A204.1 (cell line): ENCODE measurements at regions not wholly inside any gene's neighbourhood (a gene's known extent, or its start where the extent isn't known, plus 50 kb on each side); places are given as distances from the start of the nearest gene placed in this dataset.
"Not testable (repeated sequence)": the region's sequence is repeated elsewhere in the genome, so short reads cannot be mapped to it uniquely, and the experiment has no call there.

Experiments
- FAIRE-seq: peaks from 2 replicates; lab custom pipeline; 2012; peaks lifted over from hg19 to GRCh38; lab: Jason Lieb, UNC

- no peak for FAIRE-seq
Measured at GRCh38 chr1:60914982-60915381, 167.4 kb upstream of the NFIA start.

DNA sequence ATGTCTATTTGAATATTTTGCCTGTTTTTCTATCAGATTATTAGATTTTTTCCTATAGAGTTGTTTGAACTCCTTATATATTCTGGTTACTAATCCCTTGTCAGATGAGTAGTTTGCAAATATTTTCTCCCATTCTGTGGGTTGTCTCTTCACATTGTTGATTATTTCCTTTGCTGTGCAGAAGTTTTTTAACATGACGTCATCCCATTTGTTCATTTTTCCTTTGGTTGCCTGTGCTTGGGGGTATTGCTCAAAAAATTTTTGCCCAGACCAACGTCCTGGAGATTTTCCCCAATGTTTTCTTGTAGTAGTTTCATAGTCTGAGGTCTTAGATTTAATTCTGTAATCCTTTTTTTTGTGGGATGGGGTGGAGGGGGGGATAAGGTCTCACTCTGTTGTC, 168.7 kb upstream of the NFIA start:
- not testable (repeated sequence) for FAIRE-seq

GRCh38 chr1:60913039-60913438, 169.3 kb upstream of the NFIA start:
- FAIRE-seq, result no peak

- FAIRE-seq, result no peak
Measured at GRCh38 chr1:60911966-60912697, 170.2 kb upstream of the NFIA start.

- no peak for FAIRE-seq
Measured at GRCh38 chr1:60908159-60908558, 174.2 kb upstream of the NFIA start.

GRCh38 chr1:60906526-60906925, 175.8 kb upstream of the NFIA start:
- no peak for FAIRE-seq

DNA sequence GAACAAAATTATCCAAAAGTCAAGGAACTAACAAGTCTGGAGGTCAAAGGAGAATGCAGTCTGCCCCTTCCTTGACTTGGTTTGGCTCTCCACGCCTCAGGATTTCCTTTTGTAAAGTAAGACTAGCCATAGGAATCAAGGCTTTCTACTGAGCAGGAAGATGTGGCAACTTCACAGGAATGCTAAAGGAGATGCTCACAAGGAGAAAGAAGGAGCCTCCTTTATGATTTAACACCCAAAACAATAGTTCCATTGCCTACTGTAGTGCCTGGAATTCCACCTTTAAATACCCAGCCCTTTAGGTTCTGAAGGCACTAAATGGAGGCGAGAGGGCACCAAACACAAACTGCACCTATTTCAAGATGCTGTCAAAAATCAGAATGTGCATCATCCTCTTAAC, 176.3 kb upstream of the NFIA start:
- no peak for FAIRE-seq

- FAIRE-seq, result no peak
Measured at GRCh38 chr1:60904099-60904851, 178.1 kb upstream of the NFIA start.

DNA sequence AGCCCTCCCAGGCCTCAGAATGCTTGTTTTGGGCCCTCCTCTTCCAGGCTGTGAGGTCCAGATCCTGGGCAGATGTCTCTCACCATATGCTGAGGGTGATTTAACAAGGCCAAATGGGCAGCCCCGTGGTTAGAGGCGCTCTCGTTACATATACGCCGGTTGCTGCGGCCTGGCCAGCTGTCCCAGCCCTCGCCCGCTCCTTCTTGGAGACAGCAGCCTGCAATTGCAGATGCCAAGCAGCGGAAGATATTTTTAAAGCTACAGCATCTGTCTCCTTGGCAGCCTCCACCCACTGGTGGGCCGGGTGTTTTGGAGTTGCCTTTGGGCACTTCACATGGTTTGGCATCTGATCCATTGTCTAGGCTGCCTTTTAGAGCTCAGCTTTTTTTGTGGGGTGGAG, 178.8 kb upstream of the NFIA start:
- no peak for FAIRE-seq

DNA sequence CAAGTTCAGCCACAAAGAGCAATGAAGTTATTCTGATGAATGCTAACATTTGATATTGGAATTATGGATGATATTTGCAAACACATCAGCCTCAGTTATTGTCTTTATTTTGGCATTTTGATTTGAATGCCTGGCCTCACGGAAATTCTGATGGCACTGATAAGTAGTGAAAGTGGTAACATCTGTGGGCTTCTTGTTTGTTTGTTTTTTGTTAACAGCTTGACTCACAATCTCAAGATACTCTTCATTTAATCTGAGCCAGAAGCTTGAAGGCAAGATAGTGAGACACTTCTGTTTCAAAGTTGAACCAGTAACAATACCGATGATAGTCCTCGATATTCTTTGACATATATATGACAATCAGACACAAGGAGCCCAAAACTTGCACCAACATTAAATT, 182.9 kb upstream of the NFIA start:
- no peak for FAIRE-seq

- no peak for FAIRE-seq
Measured at GRCh38 chr1:60898987-60899386, 183.4 kb upstream of the NFIA start.

- no peak for FAIRE-seq
Measured at GRCh38 chr1:60898413-60898812, 183.9 kb upstream of the NFIA start.

DNA sequence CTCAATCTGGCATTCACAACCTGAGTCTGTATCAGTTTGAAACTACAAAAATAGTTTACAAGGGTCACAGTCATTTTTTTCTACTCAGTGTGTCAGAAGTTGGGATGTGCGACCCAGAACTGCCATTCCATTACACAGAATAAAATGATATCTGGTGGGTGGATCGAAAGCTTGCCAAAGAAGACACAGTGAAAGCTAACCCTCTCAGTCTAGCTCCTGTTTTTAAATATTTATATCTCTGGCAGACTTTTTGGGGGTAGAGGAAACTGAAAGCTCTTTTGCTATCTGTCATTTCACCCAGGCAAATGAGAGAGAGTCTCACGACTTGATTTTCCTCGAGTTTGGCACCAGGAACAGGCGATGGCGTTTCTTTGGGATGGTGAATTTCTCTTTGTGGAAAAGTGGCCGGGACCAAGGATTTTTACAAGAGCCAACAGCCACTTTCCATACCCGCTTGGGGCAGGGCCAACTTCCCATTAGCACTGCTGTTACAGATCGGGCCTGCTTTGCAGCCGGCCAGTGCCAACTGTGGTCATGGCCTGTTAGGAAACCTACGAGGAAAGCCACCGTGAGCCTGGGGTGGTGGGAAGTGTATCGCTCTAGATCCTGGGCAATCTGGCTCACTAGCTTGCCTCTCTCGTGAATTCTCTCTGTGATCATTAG, 185.5 kb upstream of the NFIA start:
- FAIRE-seq, result no peak

DNA sequence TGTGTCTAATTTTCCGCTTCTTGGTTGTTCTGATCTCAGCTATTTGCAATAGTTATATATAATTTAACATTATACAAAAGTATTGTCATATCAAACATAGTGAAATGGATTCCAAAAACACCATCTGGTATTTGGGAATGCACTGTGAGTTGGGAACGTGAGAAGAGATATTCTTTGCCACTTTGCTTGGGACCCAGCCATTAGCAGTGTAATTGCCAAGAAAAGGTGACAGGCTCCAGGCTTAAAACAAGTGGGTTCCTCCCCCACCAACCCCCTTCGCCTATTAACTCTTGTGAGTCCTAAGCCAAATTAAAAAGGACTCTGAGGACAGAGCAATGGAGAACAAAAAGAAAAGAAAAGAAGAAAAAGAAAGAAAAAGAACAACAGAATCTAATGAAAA, 186.7 kb upstream of the NFIA start:
- FAIRE-seq, result no peak

- FAIRE-seq, result no peak
Measured at GRCh38 chr1:60895252-60895651, 187.1 kb upstream of the NFIA start.

DNA sequence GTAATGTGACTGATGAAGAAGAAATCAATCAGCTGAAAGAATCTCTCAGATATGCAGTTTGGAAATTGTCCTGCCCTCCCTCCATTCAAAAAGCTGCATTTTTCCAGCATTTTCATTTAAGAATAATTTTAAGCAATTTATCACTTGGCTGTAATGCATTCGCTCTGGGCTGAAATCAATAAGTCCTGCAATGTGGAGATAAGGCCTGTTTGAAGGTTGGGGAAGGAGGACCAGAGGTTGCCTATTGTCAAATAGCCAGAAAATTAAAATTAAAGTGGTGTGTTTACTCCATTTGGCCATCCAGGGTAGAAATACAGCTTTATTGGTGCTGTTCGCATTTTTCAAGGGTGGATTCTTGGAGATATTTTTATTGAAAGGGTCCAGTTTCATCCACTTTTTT, 187.6 kb upstream of the NFIA start:
- FAIRE-seq, result no peak

- FAIRE-seq, result no peak
Measured at GRCh38 chr1:60894130-60894529, 188.2 kb upstream of the NFIA start.

- no peak for FAIRE-seq
Measured at GRCh38 chr1:60893136-60893930, 189.0 kb upstream of the NFIA start.

DNA sequence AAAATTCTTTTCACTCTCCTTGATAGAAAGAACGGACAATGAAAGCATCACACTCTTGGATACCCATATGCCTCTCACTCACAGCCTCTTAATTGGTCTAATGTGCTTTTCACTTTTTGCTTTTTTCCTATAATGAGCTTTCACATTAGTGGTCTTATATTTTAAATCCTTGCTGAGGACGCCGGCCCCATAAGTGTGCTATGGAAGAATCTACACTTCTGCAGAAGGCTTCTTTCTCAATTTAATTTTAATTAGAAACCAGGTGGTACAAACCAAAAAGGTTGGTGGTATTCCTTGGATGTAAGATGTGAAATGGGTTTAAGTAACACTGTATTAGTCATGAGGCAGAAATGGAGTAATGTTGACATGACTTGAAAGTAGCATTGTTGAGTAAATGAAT, 190.6 kb upstream of the NFIA start:
- FAIRE-seq, result no peak

- FAIRE-seq, result no peak
Measured at GRCh38 chr1:60891281-60891680, 191.1 kb upstream of the NFIA start.

DNA sequence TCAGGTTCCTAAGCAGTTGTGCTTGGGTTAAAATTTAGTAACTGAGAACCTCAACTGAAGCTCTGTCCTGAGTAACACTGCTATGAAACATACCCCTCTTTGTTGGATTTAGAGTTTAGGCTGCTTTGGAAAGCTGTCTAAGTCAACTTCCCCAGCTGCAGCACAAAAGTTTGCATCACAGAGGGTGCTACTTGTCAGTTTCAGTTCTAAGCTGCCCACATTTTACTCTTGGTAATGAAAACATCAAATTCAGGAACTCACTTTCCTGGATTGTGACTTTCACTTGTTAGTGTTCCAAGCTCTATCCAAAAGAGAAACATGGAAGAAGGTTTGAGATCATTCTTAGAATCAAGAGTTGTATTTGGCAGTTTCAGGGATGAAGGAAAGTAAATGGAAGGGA, 191.7 kb upstream of the NFIA start:
- FAIRE-seq, result no peak

DNA sequence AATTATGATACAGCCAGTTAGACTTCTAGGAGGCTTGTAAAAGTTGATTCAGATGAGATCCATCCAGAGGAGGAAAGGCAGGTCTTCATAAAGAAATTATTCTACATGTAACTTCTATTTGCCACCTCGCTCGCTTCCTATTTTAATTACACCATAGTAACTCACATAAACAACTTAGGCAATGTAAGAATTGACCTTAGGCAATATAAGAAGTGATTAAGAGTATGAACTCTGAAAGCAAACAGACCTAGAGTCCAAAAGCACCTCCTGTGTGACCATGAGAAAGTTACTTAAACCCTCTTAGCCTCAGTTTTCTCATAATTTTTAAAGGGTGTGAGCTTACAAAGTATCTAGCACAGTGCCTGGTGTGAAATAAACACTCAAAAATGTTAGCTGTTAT, 192.7 kb upstream of the NFIA start:
- no peak for FAIRE-seq

DNA sequence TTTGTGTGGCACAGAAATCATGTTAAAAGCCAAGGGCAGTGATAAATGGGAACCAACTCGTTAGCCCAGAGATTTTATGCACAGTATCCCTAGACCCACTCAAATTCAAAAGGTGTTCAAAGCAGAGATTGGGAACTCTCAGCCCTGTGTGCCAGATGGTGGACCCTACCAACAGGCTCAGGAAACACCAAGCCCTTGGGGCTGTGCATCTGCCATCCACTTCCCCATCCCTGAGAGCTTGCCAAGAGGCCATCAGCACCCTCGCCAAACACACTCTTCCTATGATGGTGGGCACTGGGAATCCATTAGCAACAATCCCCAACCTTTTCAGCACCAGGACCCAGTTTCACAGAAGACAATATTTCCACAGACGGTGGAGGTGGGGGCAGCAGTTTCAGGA, 194.2 kb upstream of the NFIA start:
- no peak for FAIRE-seq
